Neural cell (in vitro differentiated cells): ENCODE measurements at regions not wholly inside any gene's neighbourhood (a gene's known extent, or its start where the extent isn't known, plus 50 kb on each side); places are given as distances from the start of the nearest gene placed in this dataset.

Source experiments
- EP300 ChIP-seq: fragments of 450-650 bp; conservative IDR thresholded peaks from 2 replicates; pipeline ENCODE4 v1.6.1; 2014; ENCODE audit warnings: antibody characterized with exemption, mild to moderate bottlenecking, moderate library complexity; ENCODE audit not compliant: poor library complexity, severe bottlenecking
- EZH2 ChIP-seq: fragments of 200-600, 300-800 bp; shearing (Covaris generic), sonication (generic); IDR thresholded peaks from 2 replicates; pipeline ENCODE4 v1.6.1; 2014; ENCODE audit warnings: antibody characterized with exemption, low read length, borderline replicate concordance, mild to moderate bottlenecking; ENCODE audit not compliant: insufficient read depth, poor library complexity, severe bottlenecking
- MXI1 ChIP-seq: fragments of 450-650 bp; conservative IDR thresholded peaks from 2 replicates; pipeline ENCODE4 v1.6.1; 2014; ENCODE audit warnings: antibody characterized with exemption, mild to moderate bottlenecking; ENCODE audit not compliant: poor library complexity, severe bottlenecking
- POLR2AphosphoS5 ChIP-seq: IDR thresholded peaks from 2 replicates; pipeline ENCODE4 v1.6.1; 2012
- RAD21 ChIP-seq: fragments of 450-650 bp; conservative IDR thresholded peaks from 2 replicates; pipeline ENCODE4 v1.6.1; 2014; ENCODE audit warnings: antibody characterized with exemption, mild to moderate bottlenecking, moderate library complexity
- REST ChIP-seq: IDR thresholded peaks from 2 replicates; pipeline ENCODE4 v1.6.1; 2012; ENCODE audit warnings: borderline replicate concordance
- SMC3 ChIP-seq: fragments of 450-650 bp; conservative IDR thresholded peaks from 2 replicates; pipeline ENCODE4 v1.6.1; 2014; ENCODE audit warnings: antibody characterized with exemption, mild to moderate bottlenecking, moderate library complexity; ENCODE audit not compliant: poor library complexity
- TAF1 ChIP-seq: IDR thresholded peaks from 2 replicates; pipeline ENCODE4 v1.6.1; 2012; ENCODE audit warnings: low read depth
- TF ChIP-seq, protein P1 (sequence below): fragments of 450-650 bp; IDR thresholded peaks from 2 replicates; pipeline ENCODE4 v1.5.1; 2014; ENCODE audit warnings: antibody characterized with exemption, mild to moderate bottlenecking, moderate library complexity; ENCODE audit not compliant: poor library complexity, severe bottlenecking

GRCh38 chr18:41763361-41763760 is 191.7 kb upstream of the PIK3C3 start:
- TF ChIP-seq, protein P1, sequence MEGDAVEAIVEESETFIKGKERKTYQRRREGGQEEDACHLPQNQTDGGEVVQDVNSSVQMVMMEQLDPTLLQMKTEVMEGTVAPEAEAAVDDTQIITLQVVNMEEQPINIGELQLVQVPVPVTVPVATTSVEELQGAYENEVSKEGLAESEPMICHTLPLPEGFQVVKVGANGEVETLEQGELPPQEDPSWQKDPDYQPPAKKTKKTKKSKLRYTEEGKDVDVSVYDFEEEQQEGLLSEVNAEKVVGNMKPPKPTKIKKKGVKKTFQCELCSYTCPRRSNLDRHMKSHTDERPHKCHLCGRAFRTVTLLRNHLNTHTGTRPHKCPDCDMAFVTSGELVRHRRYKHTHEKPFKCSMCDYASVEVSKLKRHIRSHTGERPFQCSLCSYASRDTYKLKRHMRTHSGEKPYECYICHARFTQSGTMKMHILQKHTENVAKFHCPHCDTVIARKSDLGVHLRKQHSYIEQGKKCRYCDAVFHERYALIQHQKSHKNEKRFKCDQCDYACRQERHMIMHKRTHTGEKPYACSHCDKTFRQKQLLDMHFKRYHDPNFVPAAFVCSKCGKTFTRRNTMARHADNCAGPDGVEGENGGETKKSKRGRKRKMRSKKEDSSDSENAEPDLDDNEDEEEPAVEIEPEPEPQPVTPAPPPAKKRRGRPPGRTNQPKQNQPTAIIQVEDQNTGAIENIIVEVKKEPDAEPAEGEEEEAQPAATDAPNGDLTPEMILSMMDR: no peak
- TF ChIP-seq EZH2 (no peak), POLR2AphosphoS5 (no peak), TAF1 (no peak), SMC3 (no peak), REST (no peak), MXI1 (no peak), EP300 (no peak), RAD21 (no peak)
